Esophagus squamous epithelium (tissue), 4 donors: ENCODE measurements at regions not wholly inside any gene's neighbourhood (a gene's known extent, or its start where the extent isn't known, plus 50 kb on each side); places are given as distances from the start of the nearest gene placed in this dataset.

ENCODE experiments used
- CTCF ChIP-seq, 6 experiments: fragments of 450-650 bp in 4 of 6; fragments of 200-600 bp in 2 of 6; sonication (generic) in 2 of 6; IDR thresholded peaks; one replicate each; pipeline ENCODE4 v1.5.1; 2016 to 2019; ENCODE audit warnings: antibody characterized with exemption in 6 of 6, mild to moderate bottlenecking in 4 of 6, moderate library complexity in 4 of 6
- POLR2A ChIP-seq, 4 donors: fragments of 450-650 bp; IDR thresholded peaks; one replicate each; pipeline ENCODE4 v1.6.1; 2017; ENCODE audit warnings: antibody characterized with exemption in 4 of 4, mild to moderate bottlenecking in 4 of 4, moderate library complexity in 3 of 4

DNA sequence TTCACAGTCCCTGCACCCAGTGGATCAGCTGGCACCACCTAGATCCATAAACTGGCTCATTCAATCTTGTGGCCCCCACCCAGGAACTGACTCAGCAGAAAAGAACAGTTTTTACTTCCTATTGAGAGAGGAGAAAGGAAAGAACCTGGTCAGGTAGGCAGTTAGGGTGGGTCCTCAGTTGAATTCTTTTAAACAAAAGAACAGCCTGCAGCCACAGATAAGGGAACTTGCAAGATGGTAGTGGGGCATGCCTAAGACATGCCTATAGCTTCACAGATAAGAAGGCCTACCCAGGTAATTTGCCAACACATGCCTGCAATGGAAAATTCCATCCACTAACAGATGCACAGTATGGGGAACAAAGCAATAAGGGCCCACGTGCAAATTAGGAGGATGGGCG lies 86.7 kb upstream of the NLGN4Y start:
- no peak for TF ChIP-seq CTCF (IDR thresholded peaks at IDR 0.05)
- no peak for TF ChIP-seq POLR2A (IDR thresholded peaks at IDR 0.05)
